Pons (tissue), 1 donor: ENCODE measurements at regions not wholly inside any gene's neighbourhood (a gene's known extent, or its start where the extent isn't known, plus 50 kb on each side); places are given as distances from the start of the nearest gene placed in this dataset.

Experiments
- DNase-seq: peaks from one replicate; pipeline ENCODE4 v3.0.0-alpha.2; 2016; ENCODE audit warnings: low spot score

DNA sequence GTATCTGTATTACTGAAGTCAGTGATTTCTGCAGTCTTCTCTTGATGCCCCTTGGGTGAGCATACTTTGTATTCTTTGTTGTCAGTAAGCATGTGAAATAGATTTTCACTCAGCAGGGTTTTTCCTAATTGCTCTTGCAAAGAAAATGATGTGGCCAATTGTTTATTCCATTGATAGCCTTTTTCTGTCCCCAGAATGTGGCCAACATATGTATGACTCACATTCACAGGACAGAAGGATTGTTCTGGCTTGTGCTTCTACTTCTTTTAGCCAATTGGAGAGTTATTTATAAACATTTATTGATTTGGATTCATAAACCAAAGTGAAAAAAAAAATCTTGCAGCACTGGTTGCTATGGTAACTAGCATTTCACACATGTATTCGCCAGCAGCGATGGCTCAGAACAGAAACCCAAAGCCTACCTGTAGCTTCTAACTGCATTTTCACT lies 54.4 kb upstream of the RBM24 start:
- no peak for DNase-seq

DNA sequence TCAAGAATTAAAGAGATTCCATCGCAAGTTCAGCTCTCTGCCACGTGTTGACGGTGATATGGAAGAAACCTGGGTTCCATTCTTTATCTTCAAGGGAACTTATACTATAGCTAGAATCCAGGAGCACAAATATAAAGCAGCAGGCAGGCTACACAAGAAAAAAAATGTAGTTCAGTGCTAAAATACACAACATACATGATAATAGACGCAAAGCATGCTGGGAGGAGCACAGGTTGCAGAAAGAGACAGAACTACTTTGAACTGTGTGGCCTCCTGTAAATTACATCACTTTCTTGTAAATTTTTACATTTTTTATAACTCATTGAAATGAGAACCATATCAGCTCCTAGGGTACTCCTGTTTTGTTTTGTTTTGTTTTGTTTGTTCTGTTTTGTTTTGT lies 53.8 kb upstream of the RBM24 start:
- no peak for DNase-seq
